ENCODE measurements at regions not wholly inside any gene's neighbourhood (a gene's known extent, or its start where the extent isn't known, plus 50 kb on each side); places are given as distances from the start of the nearest gene placed in this dataset.
"Not testable (repeated sequence)": the region's sequence is repeated elsewhere in the genome, so short reads cannot be mapped to it uniquely, and the experiment has no call there.

GRCh38 chr6:80976336-80976735 is 776.1 kb downstream of the TENT5A start:
- H3K36me3 ChIP-seq (ENCODE audit: control insufficient read depth, insufficient read depth, low read length) = no peaks in the 10 kb centered on the region
- peaks cover 6% of the 10 kb centered on the region; the same call in 1 of the 2 replicates for H3K4me1 ChIP-seq (ENCODE audit: control insufficient read depth, insufficient read depth, low read length)
- H3K9me3 ChIP-seq (ENCODE audit: control insufficient read depth, insufficient read depth, low read depth, low read length) = peaks cover 18% of the 10 kb centered on the region
- H3K4me3 ChIP-seq (ENCODE audit: low read depth, low read length) = no peak overlapping the region
- H3K9ac ChIP-seq (ENCODE audit: low read length) = no peak overlapping the region
- no peaks in the 10 kb centered on the region for H3K27me3 ChIP-seq (ENCODE audit: control insufficient read depth, insufficient read depth, low read length)
- H3K27ac ChIP-seq (ENCODE audit: low read depth, low read length) = no peak overlapping the region

GRCh38 chr6:80974579-80974978 is 777.9 kb downstream of the TENT5A start:
- no peak overlapping the region for H3K9ac ChIP-seq (ENCODE audit: low read length)
- peaks cover 15% of the 10 kb centered on the region for H3K9me3 ChIP-seq (ENCODE audit: control insufficient read depth, insufficient read depth, low read depth, low read length)
- H3K27me3 ChIP-seq (ENCODE audit: control insufficient read depth, insufficient read depth, low read length) = no peaks in the 10 kb centered on the region
- no peak overlapping the region for H3K27ac ChIP-seq (ENCODE audit: low read depth, low read length)
- peak overlapping the region; percentile 22; the same call in 1 of the 2 replicates for H3K4me3 ChIP-seq (ENCODE audit: low read depth, low read length)
- peaks cover 6% of the 10 kb centered on the region; the same call in 1 of the 2 replicates for H3K4me1 ChIP-seq (ENCODE audit: control insufficient read depth, insufficient read depth, low read length)
- H3K36me3 ChIP-seq (ENCODE audit: control insufficient read depth, insufficient read depth, low read length) = no peaks in the 10 kb centered on the region

- Histone ChIP-seq H3K9ac (ENCODE audit: low read length) (no peak overlapping the region), H3K27ac (ENCODE audit: low read depth, low read length) (no peak overlapping the region), H3K36me3 (ENCODE audit: control insufficient read depth, insufficient read depth, low read length) (no peaks in the 10 kb centered on the region), H3K27me3 (ENCODE audit: control insufficient read depth, insufficient read depth, low read length) (no peaks in the 10 kb centered on the region), H3K4me3 (ENCODE audit: low read depth, low read length) (no peak overlapping the region), H3K9me3 (ENCODE audit: control insufficient read depth, insufficient read depth, low read depth, low read length) (no peaks in the 10 kb centered on the region), H3K4me1 (ENCODE audit: control insufficient read depth, insufficient read depth, low read length) (no peaks in the 10 kb centered on the region)
Measured at GRCh38 chr6:80969439-80969838, 783.0 kb downstream of the TENT5A start.

- Histone ChIP-seq H3K27ac (ENCODE audit: low read depth, low read length) (no peak overlapping the region), H3K9me3 (ENCODE audit: control insufficient read depth, insufficient read depth, low read depth, low read length) (no peaks in the 10 kb centered on the region), H3K36me3 (ENCODE audit: control insufficient read depth, insufficient read depth, low read length) (no peaks in the 10 kb centered on the region), H3K4me1 (ENCODE audit: control insufficient read depth, insufficient read depth, low read length) (no peaks in the 10 kb centered on the region), H3K4me3 (ENCODE audit: low read depth, low read length) (no peak overlapping the region), H3K9ac (ENCODE audit: low read length) (no peak overlapping the region), H3K27me3 (ENCODE audit: control insufficient read depth, insufficient read depth, low read length) (no peaks in the 10 kb centered on the region)
Measured at GRCh38 chr6:80967609-80968008, 784.9 kb downstream of the TENT5A start.

- Histone ChIP-seq H3K27ac (ENCODE audit: low read depth, low read length) (no peak overlapping the region), H3K4me3 (ENCODE audit: low read depth, low read length) (no peak overlapping the region), H3K4me1 (ENCODE audit: control insufficient read depth, insufficient read depth, low read length) (no peaks in the 10 kb centered on the region), H3K27me3 (ENCODE audit: control insufficient read depth, insufficient read depth, low read length) (no peaks in the 10 kb centered on the region), H3K9ac (ENCODE audit: low read length) (no peak overlapping the region), H3K9me3 (ENCODE audit: control insufficient read depth, insufficient read depth, low read depth, low read length) (no peaks in the 10 kb centered on the region), H3K36me3 (ENCODE audit: control insufficient read depth, insufficient read depth, low read length) (no peaks in the 10 kb centered on the region)
Measured at GRCh38 chr6:80962382-80962781, 790.1 kb downstream of the TENT5A start.

- no peaks in the 10 kb centered on the region for H3K9me3 ChIP-seq (ENCODE audit: control insufficient read depth, insufficient read depth, low read depth, low read length)
- H3K27ac ChIP-seq (ENCODE audit: low read depth, low read length) = no peak overlapping the region
- no peaks in the 10 kb centered on the region for H3K4me1 ChIP-seq (ENCODE audit: control insufficient read depth, insufficient read depth, low read length)
- no peak overlapping the region for H3K4me3 ChIP-seq (ENCODE audit: low read depth, low read length)
- H3K9ac ChIP-seq (ENCODE audit: low read length) = no peak overlapping the region
- no peaks in the 10 kb centered on the region for H3K27me3 ChIP-seq (ENCODE audit: control insufficient read depth, insufficient read depth, low read length)
- H3K36me3 ChIP-seq (ENCODE audit: control insufficient read depth, insufficient read depth, low read length) = no peaks in the 10 kb centered on the region
Measured at GRCh38 chr6:80961166-80961565, 791.3 kb downstream of the TENT5A start.

GRCh38 chr6:80959034-80959433 is 793.4 kb downstream of the TENT5A start:
- Histone ChIP-seq H3K9ac (ENCODE audit: low read length) (no peak overlapping the region), H3K36me3 (ENCODE audit: control insufficient read depth, insufficient read depth, low read length) (no peaks in the 10 kb centered on the region), H3K27ac (ENCODE audit: low read depth, low read length) (no peak overlapping the region), H3K27me3 (ENCODE audit: control insufficient read depth, insufficient read depth, low read length) (no peaks in the 10 kb centered on the region), H3K4me1 (ENCODE audit: control insufficient read depth, insufficient read depth, low read length) (no peaks in the 10 kb centered on the region), H3K4me3 (ENCODE audit: low read depth, low read length) (no peak overlapping the region), H3K9me3 (ENCODE audit: control insufficient read depth, insufficient read depth, low read depth, low read length) (no peaks in the 10 kb centered on the region)

- Histone ChIP-seq H3K9ac (ENCODE audit: low read length) (no peak overlapping the region), H3K4me3 (ENCODE audit: low read depth, low read length) (no peak overlapping the region), H3K27me3 (ENCODE audit: control insufficient read depth, insufficient read depth, low read length) (no peaks in the 10 kb centered on the region), H3K4me1 (ENCODE audit: control insufficient read depth, insufficient read depth, low read length) (no peaks in the 10 kb centered on the region), H3K9me3 (ENCODE audit: control insufficient read depth, insufficient read depth, low read depth, low read length) (no peaks in the 10 kb centered on the region), H3K27ac (ENCODE audit: low read depth, low read length) (no peak overlapping the region), H3K36me3 (ENCODE audit: control insufficient read depth, insufficient read depth, low read length) (no peaks in the 10 kb centered on the region)
Measured at GRCh38 chr6:80956898-80957297, 795.6 kb downstream of the TENT5A start.

GRCh38 chr6:80952479-80952878 is 800.0 kb downstream of the TENT5A start:
- H3K9me3 ChIP-seq (ENCODE audit: control insufficient read depth, insufficient read depth, low read depth, low read length); H3K27ac ChIP-seq (ENCODE audit: low read depth, low read length): not testable (repeated sequence)

GRCh38 chr6:80946402-80946801 is 806.1 kb downstream of the TENT5A start:
- H3K9ac ChIP-seq (ENCODE audit: low read length) = no peak overlapping the region

More at GRCh38 chr6:80952479-80952878, 800.0 kb downstream of the TENT5A start:
- H3K4me1 ChIP-seq (ENCODE audit: control insufficient read depth, insufficient read depth, low read length); H3K36me3 ChIP-seq (ENCODE audit: control insufficient read depth, insufficient read depth, low read length); H3K4me3 ChIP-seq (ENCODE audit: low read depth, low read length); H3K27me3 ChIP-seq (ENCODE audit: control insufficient read depth, insufficient read depth, low read length); H3K9ac ChIP-seq (ENCODE audit: low read length): not testable (repeated sequence)

GRCh38 chr6:80942911-80943310 is 809.6 kb downstream of the TENT5A start:
- Histone ChIP-seq H3K4me1 (ENCODE audit: control insufficient read depth, insufficient read depth, low read length) (no peaks in the 10 kb centered on the region), H3K9ac (ENCODE audit: low read length) (no peak overlapping the region), H3K36me3 (ENCODE audit: control insufficient read depth, insufficient read depth, low read length) (no peaks in the 10 kb centered on the region), H3K4me3 (ENCODE audit: low read depth, low read length) (no peak overlapping the region), H3K27ac (ENCODE audit: low read depth, low read length) (no peak overlapping the region), H3K9me3 (ENCODE audit: control insufficient read depth, insufficient read depth, low read depth, low read length) (no peaks in the 10 kb centered on the region), H3K27me3 (ENCODE audit: control insufficient read depth, insufficient read depth, low read length) (no peaks in the 10 kb centered on the region)

More at GRCh38 chr6:80946402-80946801, 806.1 kb downstream of the TENT5A start:
- Histone ChIP-seq H3K4me1 (ENCODE audit: control insufficient read depth, insufficient read depth, low read length) (no peaks in the 10 kb centered on the region), H3K27me3 (ENCODE audit: control insufficient read depth, insufficient read depth, low read length) (no peaks in the 10 kb centered on the region), H3K36me3 (ENCODE audit: control insufficient read depth, insufficient read depth, low read length) (no peaks in the 10 kb centered on the region), H3K9me3 (ENCODE audit: control insufficient read depth, insufficient read depth, low read depth, low read length) (no peaks in the 10 kb centered on the region), H3K4me3 (ENCODE audit: low read depth, low read length) (no peak overlapping the region), H3K27ac (ENCODE audit: low read depth, low read length) (no peak overlapping the region)

GRCh38 chr6:80940976-80941375 is 811.5 kb downstream of the TENT5A start:
- Histone ChIP-seq H3K27ac (ENCODE audit: low read depth, low read length) (no peak overlapping the region), H3K36me3 (ENCODE audit: control insufficient read depth, insufficient read depth, low read length) (no peaks in the 10 kb centered on the region), H3K27me3 (ENCODE audit: control insufficient read depth, insufficient read depth, low read length) (no peaks in the 10 kb centered on the region), H3K9me3 (ENCODE audit: control insufficient read depth, insufficient read depth, low read depth, low read length) (peaks cover 5% of the 10 kb centered on the region; the same call in 1 of the 2 replicates), H3K4me1 (ENCODE audit: control insufficient read depth, insufficient read depth, low read length) (no peaks in the 10 kb centered on the region), H3K9ac (ENCODE audit: low read length) (no peak overlapping the region), H3K4me3 (ENCODE audit: low read depth, low read length) (no peak overlapping the region)

All from HUES6 (cell line).